ENCODE measurements at regions not wholly inside any gene's neighbourhood (a gene's known extent, or its start where the extent isn't known, plus 50 kb on each side); places are given as distances from the start of the nearest gene placed in this dataset.

GRCh38 chr11:110866081-110866480, 153.8 kb upstream of the ARHGAP20 start:
- H3K4me3 ChIP-seq = no peak overlapping the region
- TF ChIP-seq, protein P1, sequence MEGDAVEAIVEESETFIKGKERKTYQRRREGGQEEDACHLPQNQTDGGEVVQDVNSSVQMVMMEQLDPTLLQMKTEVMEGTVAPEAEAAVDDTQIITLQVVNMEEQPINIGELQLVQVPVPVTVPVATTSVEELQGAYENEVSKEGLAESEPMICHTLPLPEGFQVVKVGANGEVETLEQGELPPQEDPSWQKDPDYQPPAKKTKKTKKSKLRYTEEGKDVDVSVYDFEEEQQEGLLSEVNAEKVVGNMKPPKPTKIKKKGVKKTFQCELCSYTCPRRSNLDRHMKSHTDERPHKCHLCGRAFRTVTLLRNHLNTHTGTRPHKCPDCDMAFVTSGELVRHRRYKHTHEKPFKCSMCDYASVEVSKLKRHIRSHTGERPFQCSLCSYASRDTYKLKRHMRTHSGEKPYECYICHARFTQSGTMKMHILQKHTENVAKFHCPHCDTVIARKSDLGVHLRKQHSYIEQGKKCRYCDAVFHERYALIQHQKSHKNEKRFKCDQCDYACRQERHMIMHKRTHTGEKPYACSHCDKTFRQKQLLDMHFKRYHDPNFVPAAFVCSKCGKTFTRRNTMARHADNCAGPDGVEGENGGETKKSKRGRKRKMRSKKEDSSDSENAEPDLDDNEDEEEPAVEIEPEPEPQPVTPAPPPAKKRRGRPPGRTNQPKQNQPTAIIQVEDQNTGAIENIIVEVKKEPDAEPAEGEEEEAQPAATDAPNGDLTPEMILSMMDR (IDR thresholded peaks at IDR 0.05) = no peak
- TF ChIP-seq POLR2A (IDR thresholded peaks at IDR 0.05) = no peak
- WGBS, 2 donors = 53 to 64% methylated on average over 4 of the region's 4 CpGs
- DNase-seq = no peak
- peaks cover 0 to 11% (median 5%) of the 10 kb centered on the region in 3 donors for H3K4me1 ChIP-seq
- intact Hi-C loops (cut with DNase I) = no loop called here
- no peaks in the 10 kb centered on the region for H3K27me3 ChIP-seq
- H3K27ac ChIP-seq = no peak overlapping the region
- no peaks in the 10 kb centered on the region for H3K36me3 ChIP-seq
- H3K9me3 ChIP-seq = no peaks in the 10 kb centered on the region

- H3K4me3 ChIP-seq = no peak overlapping the region
- no peaks in the 10 kb centered on the region for H3K27me3 ChIP-seq
- H3K36me3 ChIP-seq = no peaks in the 10 kb centered on the region
- TF ChIP-seq, protein P1 (IDR thresholded peaks at IDR 0.05) = no peak
- no peak for TF ChIP-seq POLR2A (IDR thresholded peaks at IDR 0.05)
- no peaks in the 10 kb centered on the region for H3K9me3 ChIP-seq
- H3K4me1 ChIP-seq = peaks cover 2 to 29% (median 13%) of the 10 kb centered on the region in 3 donors
- H3K27ac ChIP-seq = no peak overlapping the region
- intact Hi-C loops (cut with DNase I) = no loop called here
- WGBS, 2 donors = 81 to 96% methylated on average over 2 of the region's 2 CpGs
- DNase-seq = no peak
Observed at GRCh38 chr11:110862407-110862806, 150.2 kb upstream of the ARHGAP20 start.

DNA sequence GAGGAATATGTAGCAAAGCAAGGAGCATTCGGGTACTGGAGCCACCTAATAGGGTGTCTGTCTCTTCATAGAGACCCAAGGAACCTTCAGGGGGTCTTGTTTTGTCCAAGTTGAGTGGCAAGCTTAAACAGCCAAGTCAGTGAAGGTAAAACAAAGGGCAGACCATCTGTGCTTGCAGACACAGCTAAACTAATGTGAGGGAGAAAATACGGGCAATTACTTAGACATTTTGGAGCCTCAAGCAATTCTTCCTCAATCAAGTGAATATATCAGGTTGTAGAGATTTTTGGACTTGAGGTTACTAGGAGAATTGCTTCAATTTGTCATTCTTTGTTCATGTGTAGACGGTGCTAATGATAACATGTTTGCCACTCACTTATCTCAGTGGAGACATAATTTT, 148.2 kb upstream of the ARHGAP20 start:
- Histone ChIP-seq H3K27me3 (no peaks in the 10 kb centered on the region), H3K27ac (peak overlapping the region in 1 of 4 donors; percentile 25), H3K9me3 (no peaks in the 10 kb centered on the region), H3K36me3 (no peaks in the 10 kb centered on the region), H3K4me1 (peaks cover 5 to 32% (median 10%) of the 10 kb centered on the region in 3 donors), H3K4me3 (no peak overlapping the region)
- 80 to 87% methylated on average over 3 of the region's 3 CpGs for WGBS, 2 donors
- TF ChIP-seq POLR2A (IDR thresholded peaks at IDR 0.05) = no peak
- TF ChIP-seq, protein P1 (IDR thresholded peaks at IDR 0.05) = no peak
- intact Hi-C loops (cut with DNase I) = no loop called here
- DNase-seq = no peak

- H3K4me1 ChIP-seq = peaks cover 5 to 32% (median 10%) of the 10 kb centered on the region in 3 donors
- no peak overlapping the region for H3K4me3 ChIP-seq
- H3K36me3 ChIP-seq = no peaks in the 10 kb centered on the region
- no peaks in the 10 kb centered on the region for H3K9me3 ChIP-seq
- peak overlapping the region in 2 of 4 donors; percentile 25 to 64 for H3K27ac ChIP-seq
- H3K27me3 ChIP-seq = no peaks in the 10 kb centered on the region
- 78 to 89% methylated on average over 6 of the region's 6 CpGs for WGBS, 2 donors
- DNase-seq = no peak
- intact Hi-C loops (cut with DNase I) = no loop called here
- TF ChIP-seq, protein P1 (IDR thresholded peaks at IDR 0.05) = no peak
- TF ChIP-seq POLR2A (IDR thresholded peaks at IDR 0.05) = no peak
Observed at GRCh38 chr11:110859998-110860397, 147.8 kb upstream of the ARHGAP20 start.

- Histone ChIP-seq H3K36me3 (no peaks in the 10 kb centered on the region), H3K9me3 (no peaks in the 10 kb centered on the region), H3K27ac (peak overlapping the region in 2 of 4 donors; percentile 45 to 64), H3K4me3 (no peak overlapping the region), H3K27me3 (no peaks in the 10 kb centered on the region), H3K4me1 (peaks cover 5 to 32% (median 10%) of the 10 kb centered on the region in 3 donors)
- WGBS, 2 donors = 84 to 86% methylated on average over 5 of the region's 5 CpGs
- DNase-seq = no peak
- intact Hi-C loops (cut with DNase I) = no loop called here
- TF ChIP-seq, protein P1 (IDR thresholded peaks at IDR 0.05) = no peak
- no peak for TF ChIP-seq POLR2A (IDR thresholded peaks at IDR 0.05)
Observed at GRCh38 chr11:110859240-110859840, 147.1 kb upstream of the ARHGAP20 start.
